K562 (cell line): ENCODE measurements at regions not wholly inside any gene's neighbourhood (a gene's known extent, or its start where the extent isn't known, plus 50 kb on each side); places are given as distances from the start of the nearest gene placed in this dataset.

Source experiments
- ATAC-seq: fragments of 200-7000 bp; cut with Tn5 transposase; 3 replicates; pipeline ENCODE4 v1.9.1; 2020; ENCODE audit warnings: moderate library complexity
- BruUV-seq: library from RNA; stranded (reverse); fragments of 400-500 nt; replicated peaks from 2 replicates; lab custom pipeline; 2021; lab: Mats Ljungman, UMichigan
- CTCF ChIA-PET: fragments of 300-600 bp; formaldehyde crosslinking; extraction: SDS; loops from one replicate; lab custom pipeline; 2021; ENCODE audit warnings: low intra/inter-chr PET ratio; lab: Yijun Ruan, JAX
- POLR2A ChIA-PET: fragments of 300-600, 350-650 bp; sonication (Branson Sonifier 250); formaldehyde crosslinking; extraction: SDS; loops from one replicate; lab custom pipeline; 2021; ENCODE audit warnings: antibody characterized with exemption, inconsistent platforms; lab: Yijun Ruan, JAX
- DNase-seq, 4 experiments: peaks; one replicate each; pipeline versions ENCODE4 v3.0.0 to v3.0.0-alpha.2; 2011 to 2018; ENCODE audit warnings: low spot score in 3 of 4, mixed read lengths in 3 of 4; ENCODE audit errors: extremely low read depth in 1 of 4
- FAIRE-seq: peaks from 2 replicates; lab custom pipeline; 2011; peaks lifted over from hg19 to GRCh38; lab: Jason Lieb, UNC
- H2AFZ ChIP-seq: 2 replicates; pipeline ENCODE4 v1.6.0; 2011; ENCODE audit warnings: low read depth, low read length, control low read depth, inconsistent platforms
- H3K27ac ChIP-seq: fragments of 200-600 bp; 3 replicates; pipeline ENCODE4 v1.8.0; 2011; ENCODE audit warnings: low read depth, mild to moderate bottlenecking, control low read depth, inconsistent platforms, low read length, moderate library complexity, mixed read lengths; ENCODE audit errors: extremely low read depth
- H3K27me3 ChIP-seq, 2 experiments: fragments of 300-600 bp in 1 of 2; 2 replicates in 1 of 2; 3 replicates in 1 of 2; pipeline versions ENCODE4 v1.6.0 to v1.8.0; 2011; ENCODE audit warnings: inconsistent platforms in 2 of 2, low read length in 2 of 2, mild to moderate bottlenecking in 1 of 2, mixed read lengths in 1 of 2, moderate library complexity in 1 of 2; ENCODE audit not compliant: control insufficient read depth in 2 of 2, insufficient read depth in 2 of 2
- H3K36me3 ChIP-seq: fragments of 300-600 bp; 3 replicates; pipeline ENCODE4 v1.8.0; 2011; ENCODE audit warnings: mild to moderate bottlenecking, low read length, inconsistent platforms; ENCODE audit not compliant: control insufficient read depth, insufficient read depth
- H3K4me1 ChIP-seq, 2 experiments: fragments of 200-600 bp in 1 of 2; replicated peaks in 1 of 2; 2 replicates in 1 of 2; 3 replicates in 1 of 2; pipeline versions ENCODE4 v1.5.1 to v1.8.0; 2011; ENCODE audit warnings: inconsistent platforms in 2 of 2, low read length in 2 of 2, mild to moderate bottlenecking in 1 of 2, mixed read lengths in 1 of 2, moderate library complexity in 1 of 2; ENCODE audit not compliant: control insufficient read depth in 2 of 2, insufficient read depth in 2 of 2
- H3K4me2 ChIP-seq: 2 replicates; pipeline ENCODE4 v1.6.1; 2011; ENCODE audit warnings: low read length, control low read depth, inconsistent platforms, mixed read lengths; ENCODE audit not compliant: insufficient read depth
- H3K4me3 ChIP-seq: fragments of 200-600 bp; sonication (generic), shearing (Covaris generic); 2 replicates; pipeline ENCODE4 v1.5.1; 2016; ENCODE audit warnings: control low read depth, inconsistent platforms
- H3K79me2 ChIP-seq: fragments of 200-600 bp; 3 replicates; pipeline ENCODE4 v1.8.0; 2011; ENCODE audit warnings: low read length, inconsistent platforms; ENCODE audit not compliant: control insufficient read depth, insufficient read depth
- H3K9ac ChIP-seq, 2 experiments: 2 replicates each; pipeline versions ENCODE4 v1.6.0 to v1.6.1; 2011; ENCODE audit warnings: low read depth in 2 of 2, low read length in 2 of 2, control low read depth in 1 of 2, inconsistent platforms in 1 of 2, mild to moderate bottlenecking in 1 of 2, mixed read lengths in 1 of 2; ENCODE audit not compliant: insufficient read depth in 1 of 2
- H3K9me1 ChIP-seq: one replicate; pipeline ENCODE4 v1.6.0; 2011; ENCODE audit warnings: inconsistent platforms, mild to moderate bottlenecking, low read length, moderate library complexity; ENCODE audit not compliant: control insufficient read depth, insufficient read depth
- H3K9me3 ChIP-seq: replicated peaks from 2 replicates; pipeline ENCODE4 v1.5.1; 2011; ENCODE audit warnings: low read depth, low read length, inconsistent platforms; ENCODE audit not compliant: control insufficient read depth, insufficient read depth
- H4K20me1 ChIP-seq: replicated peaks from 2 replicates; pipeline ENCODE4 v1.6.1; 2011; ENCODE audit warnings: low read length, inconsistent platforms, mixed read lengths; ENCODE audit not compliant: control insufficient read depth, insufficient read depth
- CREB1 ChIP-seq, 2 experiments: sonication (generic) in 1 of 2; formaldehyde crosslinking in 1 of 2; IDR thresholded peaks; 2 replicates each; pipeline versions ENCODE4 v1.6.1 to v1.8.0; 2012 to 2022; ENCODE audit warnings: inconsistent platforms in 1 of 2, mild to moderate bottlenecking in 1 of 2, missing genetic modification reagents in 1 of 2, moderate library complexity in 1 of 2
- FOXA1 ChIP-seq: fragments of 450-650 bp; IDR thresholded peaks from 2 replicates; pipeline ENCODE4 v1.6.1; 2016; ENCODE audit warnings: mild to moderate bottlenecking, borderline replicate concordance
- HDGF ChIP-seq: fragments of 450-650 bp; IDR thresholded peaks from 2 replicates; pipeline ENCODE4 v1.6.1; 2016
- IFI16 ChIP-seq: fragments of 250-450 bp; sonication (Bioruptor Pico); IDR thresholded peaks from 2 replicates; pipeline ENCODE4 v2.1.2; 2022; ENCODE audit warnings: mild to moderate bottlenecking, inconsistent platforms
- KLF13 ChIP-seq: fragments of 450-650 bp; IDR thresholded peaks from 2 replicates; pipeline ENCODE4 v1.6.1; 2016; ENCODE audit warnings: missing genetic modification characterization, low read depth, mild to moderate bottlenecking, missing compliant biosample characterization, moderate library complexity, borderline replicate concordance
- MAFF ChIP-seq: IDR thresholded peaks from 2 replicates; pipeline ENCODE4 v1.6.1; 2012; ENCODE audit warnings: low read length, improper control_type of control experiment
- MTA2 ChIP-seq: fragments of 450-650 bp; IDR thresholded peaks from 2 replicates; pipeline ENCODE4 v1.6.1; 2016; ENCODE audit warnings: low read depth
- NCOR1 ChIP-seq: fragments of 450-650 bp; IDR thresholded peaks from 2 replicates; pipeline ENCODE4 v1.6.1; 2016; ENCODE audit warnings: mild to moderate bottlenecking, moderate library complexity
- NFATC3 ChIP-seq: fragments of 450-650 bp; IDR thresholded peaks from 2 replicates; pipeline ENCODE4 v1.6.1; 2017; ENCODE audit warnings: mild to moderate bottlenecking
- POLR2A ChIP-seq: fragments of 450-650 bp; conservative IDR thresholded peaks from 2 replicates; pipeline ENCODE4 v1.6.1; 2016
- RFX7 ChIP-seq: fragments of 250-450 bp; sonication (Bioruptor Pico); IDR thresholded peaks from 2 replicates; pipeline ENCODE4 v1.5.1; 2021; ENCODE audit warnings: mild to moderate bottlenecking
- TCF7L2 ChIP-seq: fragments of 150-350 bp; IDR thresholded peaks from 2 replicates; pipeline ENCODE4 v1.6.1; 2016; ENCODE audit warnings: low read depth, mild to moderate bottlenecking, low read length, moderate library complexity
- ZNF165 ChIP-seq: fragments of 250-450 bp; sonication (Bioruptor Pico); IDR thresholded peaks from 2 replicates; pipeline ENCODE4 v1.4.0; 2020; ENCODE audit warnings: borderline replicate concordance
- WGBS: fragments of 100-300 bp; shearing (Covaris generic); methylation state at CpG from one replicate; pipeline ENCODE4 v1.1.6; 2016; ENCODE audit warnings: low coverage, mixed read lengths; ENCODE audit not compliant: insufficient coverage; ENCODE audit errors: missing lambda C conversion rate; 5-methylcytosine and 5-hydroxymethylcytosine counted together
- in situ Hi-C: fragments of 300-500 bp; cut with MboI; formaldehyde crosslinking; loops from 4 replicates; pipeline ENCODE4 v1.15.0; 2018; ENCODE audit warnings: inconsistent platforms, mixed read lengths
- intact Hi-C: fragments of 100-400 bp; cut with micrococcal nuclease; formaldehyde crosslinking; loops from 2 replicates; pipeline ENCODE4 v1.14.2; 2022
- TF ChIP-seq, protein P1 (sequence below): fragments of 450-650 bp; IDR thresholded peaks from 2 replicates; pipeline ENCODE4 v1.6.1; 2018; ENCODE audit warnings: mild to moderate bottlenecking, low read depth; ENCODE audit not compliant: partially characterized antibody
- TF ChIP-seq, protein P2 (sequence below), 2 experiments: fragments of 450-650 bp; conservative IDR thresholded peaks; 2 replicates each; pipeline ENCODE4 v1.6.1; 2017; ENCODE audit warnings: mild to moderate bottlenecking in 2 of 2, moderate library complexity in 2 of 2
- TF ChIP-seq, protein P3 (sequence below): IDR thresholded peaks from 2 replicates; pipeline ENCODE4 v1.6.1; 2011; ENCODE audit not compliant: insufficient read length; ENCODE audit errors: extremely low read depth

DNA sequence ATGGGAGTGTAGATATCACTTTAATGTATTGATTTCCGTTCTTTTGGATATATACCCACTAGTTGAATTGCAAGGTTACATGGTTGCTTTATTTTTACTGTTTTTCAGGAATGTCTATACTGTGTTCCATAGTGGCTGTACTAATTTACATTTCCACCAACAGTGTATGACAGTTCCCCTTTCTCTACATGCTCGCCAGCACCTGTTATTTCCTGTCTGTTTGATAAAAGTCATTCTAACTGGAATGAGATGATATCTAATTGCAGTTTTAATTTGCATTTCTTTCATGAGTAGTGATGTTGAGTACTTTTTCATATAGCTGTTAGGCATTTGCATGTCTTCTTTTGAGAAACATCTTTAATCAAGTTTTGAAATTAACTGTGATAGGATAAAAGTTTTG, 818.6 kb downstream of the SLITRK6 start:
- no peaks in the 10 kb centered on the region for H3K36me3 ChIP-seq
- no TSS peak for BruUV-seq
- H3K4me2 ChIP-seq, result no peak overlapping the region
- H3K9me1 ChIP-seq, result no peaks in the 10 kb centered on the region
- ATAC-seq (no peak), DNase-seq (no peak), FAIRE-seq (no peak)
- H3K4me3 ChIP-seq, result no peak overlapping the region
- 0% methylated on average over 2 of the region's 2 CpGs for WGBS
- in situ Hi-C loops, result no loop called here
- H3K79me2 ChIP-seq, result no peaks in the 10 kb centered on the region
- no peak overlapping the region for H3K9ac ChIP-seq
- H3K4me1 ChIP-seq, result no peaks in the 10 kb centered on the region
- no peak for TF ChIP-seq HDGF
- no peak for TF ChIP-seq NFATC3
- H4K20me1 ChIP-seq, result no peaks in the 10 kb centered on the region
- H3K27ac ChIP-seq, result no peak overlapping the region
- H3K27me3 ChIP-seq, result no peaks in the 10 kb centered on the region
- POLR2A ChIA-PET, result no interaction called here
- no peak overlapping the region for H2AFZ ChIP-seq
- intact Hi-C loops, result no loop called here
- no peaks in the 10 kb centered on the region for H3K9me3 ChIP-seq
- CTCF ChIA-PET, result no interaction called here

DNA sequence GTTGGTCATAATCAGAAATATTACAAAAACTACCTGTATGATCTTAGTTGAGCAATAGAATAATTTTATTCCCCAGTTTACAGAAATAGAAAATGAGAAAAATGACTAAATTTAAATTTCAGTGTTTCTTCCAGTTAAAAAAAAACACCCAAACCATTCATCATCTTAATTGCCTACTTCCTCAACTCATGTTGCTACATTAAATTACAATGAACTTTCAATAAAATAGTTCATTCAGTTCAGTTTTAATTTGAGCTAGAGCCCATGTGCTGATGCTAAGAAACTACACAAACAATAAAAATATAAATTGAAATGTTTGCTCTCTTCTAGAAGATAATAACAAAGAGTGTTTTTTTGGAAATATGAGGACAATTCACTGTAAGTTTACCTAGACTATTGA, 820.4 kb downstream of the SLITRK6 start:
- Histone ChIP-seq H3K79me2 (no peaks in the 10 kb centered on the region), H4K20me1 (no peaks in the 10 kb centered on the region), H3K36me3 (no peaks in the 10 kb centered on the region), H3K27ac (no peak overlapping the region), H3K9me1 (no peaks in the 10 kb centered on the region), H3K9me3 (no peaks in the 10 kb centered on the region), H3K27me3 (no peaks in the 10 kb centered on the region), H3K4me2 (no peak overlapping the region), H3K4me1 (no peaks in the 10 kb centered on the region), H2AFZ (no peak overlapping the region), H3K4me3 (no peak overlapping the region), H3K9ac (no peak overlapping the region)
- DNase-seq (no peak), ATAC-seq (no peak), FAIRE-seq (no peak)
- intact Hi-C loops, result no loop called here
- BruUV-seq, result no TSS peak
- in situ Hi-C loops, result no loop called here
- CTCF ChIA-PET, result no interaction called here
- POLR2A ChIA-PET, result no interaction called here
- TF ChIP-seq, protein P1, sequence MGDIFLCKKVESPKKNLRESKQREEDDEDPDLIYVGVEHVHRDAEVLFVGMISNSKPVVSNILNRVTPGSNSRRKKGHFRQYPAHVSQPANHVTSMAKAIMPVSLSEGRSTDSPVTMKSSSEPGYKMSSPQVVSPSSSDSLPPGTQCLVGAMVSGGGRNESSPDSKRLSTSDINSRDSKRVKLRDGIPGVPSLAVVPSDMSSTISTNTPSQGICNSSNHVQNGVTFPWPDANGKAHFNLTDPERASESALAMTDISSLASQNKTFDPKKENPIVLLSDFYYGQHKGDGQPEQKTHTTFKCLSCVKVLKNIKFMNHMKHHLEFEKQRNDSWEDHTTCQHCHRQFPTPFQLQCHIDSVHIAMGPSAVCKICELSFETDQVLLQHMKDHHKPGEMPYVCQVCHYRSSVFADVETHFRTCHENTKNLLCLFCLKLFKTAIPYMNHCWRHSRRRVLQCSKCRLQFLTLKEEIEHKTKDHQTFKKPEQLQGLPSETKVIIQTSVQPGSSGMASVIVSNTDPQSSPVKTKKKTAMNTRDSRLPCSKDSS, result no peak
- no peak for TF ChIP-seq KLF13 (tag)
- TF ChIP-seq, protein P2, sequence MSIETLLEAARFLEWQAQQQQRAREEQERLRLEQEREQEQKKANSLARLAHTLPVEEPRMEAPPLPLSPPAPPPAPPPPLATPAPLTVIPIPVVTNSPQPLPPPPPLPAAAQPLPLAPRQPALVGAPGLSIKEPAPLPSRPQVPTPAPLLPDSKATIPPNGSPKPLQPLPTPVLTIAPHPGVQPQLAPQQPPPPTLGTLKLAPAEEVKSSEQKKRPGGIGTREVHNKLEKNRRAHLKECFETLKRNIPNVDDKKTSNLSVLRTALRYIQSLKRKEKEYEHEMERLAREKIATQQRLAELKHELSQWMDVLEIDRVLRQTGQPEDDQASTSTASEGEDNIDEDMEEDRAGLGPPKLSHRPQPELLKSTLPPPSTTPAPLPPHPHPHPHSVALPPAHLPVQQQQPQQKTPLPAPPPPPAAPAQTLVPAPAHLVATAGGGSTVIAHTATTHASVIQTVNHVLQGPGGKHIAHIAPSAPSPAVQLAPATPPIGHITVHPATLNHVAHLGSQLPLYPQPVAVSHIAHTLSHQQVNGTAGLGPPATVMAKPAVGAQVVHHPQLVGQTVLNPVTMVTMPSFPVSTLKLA (conservative IDR thresholded peaks at IDR 0.05), result no peak
- no peak for TF ChIP-seq CREB1 (IDR thresholded peaks at IDR 0.05)
- TF ChIP-seq CREB1 (CRISPR knock-in tag; IDR thresholded peaks at IDR 0.05), result no peak
- TF ChIP-seq NCOR1, result no peak
- TF ChIP-seq TCF7L2, result no peak
- TF ChIP-seq FOXA1, result no peak
- TF ChIP-seq, protein P3, sequence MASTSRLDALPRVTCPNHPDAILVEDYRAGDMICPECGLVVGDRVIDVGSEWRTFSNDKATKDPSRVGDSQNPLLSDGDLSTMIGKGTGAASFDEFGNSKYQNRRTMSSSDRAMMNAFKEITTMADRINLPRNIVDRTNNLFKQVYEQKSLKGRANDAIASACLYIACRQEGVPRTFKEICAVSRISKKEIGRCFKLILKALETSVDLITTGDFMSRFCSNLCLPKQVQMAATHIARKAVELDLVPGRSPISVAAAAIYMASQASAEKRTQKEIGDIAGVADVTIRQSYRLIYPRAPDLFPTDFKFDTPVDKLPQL, result no peak
- no peak for TF ChIP-seq MAFF
- TF ChIP-seq ZNF165, result no peak
- no peak for TF ChIP-seq POLR2A
- no peak for TF ChIP-seq IFI16 (CRISPR knock-in tag)
- TF ChIP-seq MTA2, result no peak
- no peak for TF ChIP-seq RFX7
